ENCODE measurements at regions not wholly inside any gene's neighbourhood (a gene's known extent, or its start where the extent isn't known, plus 50 kb on each side); places are given as distances from the start of the nearest gene placed in this dataset.
"Not testable (repeated sequence)": the region's sequence is repeated elsewhere in the genome, so short reads cannot be mapped to it uniquely, and the experiment has no call there.

GRCh38 chr3:17817973-17818372 lies 75.5 kb upstream of the TBC1D5 start:
- not testable (repeated sequence) for TF ChIP-seq POLR2AphosphoS5 (IDR thresholded peaks at IDR 0.05); CTCF (IDR thresholded peaks at IDR 0.05 in 8 of 11, conservative IDR thresholded peaks at IDR 0.05 in 3 of 11); POLR2A (IDR thresholded peaks at IDR 0.05)
